ENCODE measurements at regions not wholly inside any gene's neighbourhood (a gene's known extent, or its start where the extent isn't known, plus 50 kb on each side); places are given as distances from the start of the nearest gene placed in this dataset.
A peak's percentile ranks its signal among the peaks of the same experiment; 100 is the strongest.

DNA sequence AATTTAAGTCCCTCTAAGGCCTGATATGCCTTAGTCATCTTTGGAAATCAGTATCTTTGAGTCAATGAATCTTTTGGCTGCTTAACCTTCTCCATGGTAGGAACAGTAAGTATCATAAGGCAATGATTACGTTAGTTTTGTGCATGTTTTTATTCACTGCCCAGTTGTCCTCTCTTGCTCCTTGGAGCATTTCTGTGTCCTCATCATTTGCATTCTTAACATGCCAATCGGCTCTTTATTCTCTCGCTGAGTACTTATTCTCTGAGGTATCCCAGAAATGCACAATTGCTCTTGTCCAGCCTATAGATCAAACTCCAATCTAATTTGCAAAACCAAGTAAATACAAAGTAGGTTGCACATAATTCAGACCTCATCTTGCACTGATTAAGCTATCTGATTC, 405.0 kb upstream of the IL12A start:
- no peak for TF ChIP-seq CTCF (IDR thresholded peaks at IDR 0.05; ENCODE audit: control insufficient read depth, insufficient read depth, low read depth, low read length, missing control alignments)
- DNase-seq (ENCODE audit: low read depth): no peak
- H3K4me3 ChIP-seq (ENCODE audit: control insufficient read depth, low read depth, low read length): no peak overlapping the region

GRCh38 chr3:159584421-159584820, 404.2 kb upstream of the IL12A start:
- no peak overlapping the region for H3K4me3 ChIP-seq (ENCODE audit: control insufficient read depth, low read depth, low read length)
- DNase-seq (ENCODE audit: low read depth): no peak
- TF ChIP-seq CTCF (IDR thresholded peaks at IDR 0.05; ENCODE audit: control insufficient read depth, insufficient read depth, low read depth, low read length, missing control alignments): no peak

DNA sequence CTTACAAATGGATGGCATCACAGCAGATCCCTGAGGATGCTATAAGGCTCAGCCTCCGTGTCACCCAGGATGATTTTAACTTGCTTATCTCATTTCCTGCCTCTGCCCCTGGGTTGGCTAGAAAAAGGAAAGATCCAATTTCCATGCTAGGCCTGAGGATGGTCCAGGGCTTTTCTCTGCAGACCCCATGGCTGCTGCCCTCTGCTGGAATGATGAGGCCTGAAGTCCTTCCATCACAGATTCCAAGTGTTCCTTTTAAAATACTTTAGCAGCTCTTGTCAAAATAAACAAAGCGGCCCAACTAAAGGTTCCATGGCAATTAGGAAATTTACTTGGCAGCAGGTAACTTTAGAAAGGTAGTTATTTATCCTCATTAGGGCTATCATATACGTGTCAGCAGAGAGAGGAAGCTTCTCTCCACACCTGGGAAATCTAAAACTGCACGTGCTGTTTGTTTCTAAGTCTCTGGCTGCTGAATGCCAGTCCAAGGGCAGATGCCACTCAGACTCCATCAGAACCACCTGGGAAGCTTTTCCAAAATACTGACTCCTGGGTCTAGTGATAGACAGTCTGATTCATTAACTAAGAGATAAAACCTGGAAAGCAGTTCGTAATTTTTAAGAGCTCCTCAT, 401.9 kb upstream of the IL12A start:
- no peak for DNase-seq (ENCODE audit: low read depth)
- peak; percentile 72 for TF ChIP-seq CTCF (IDR thresholded peaks at IDR 0.05; ENCODE audit: control insufficient read depth, insufficient read depth, low read depth, low read length, missing control alignments)
- H3K4me3 ChIP-seq (ENCODE audit: control insufficient read depth, low read depth, low read length): no peak overlapping the region

- no peak for TF ChIP-seq CTCF (IDR thresholded peaks at IDR 0.05; ENCODE audit: control insufficient read depth, insufficient read depth, low read depth, low read length, missing control alignments)
- DNase-seq (ENCODE audit: low read depth): no peak
- no peak overlapping the region for H3K4me3 ChIP-seq (ENCODE audit: control insufficient read depth, low read depth, low read length)
Observed at GRCh38 chr3:159593927-159594605, 394.6 kb upstream of the IL12A start.

DNA sequence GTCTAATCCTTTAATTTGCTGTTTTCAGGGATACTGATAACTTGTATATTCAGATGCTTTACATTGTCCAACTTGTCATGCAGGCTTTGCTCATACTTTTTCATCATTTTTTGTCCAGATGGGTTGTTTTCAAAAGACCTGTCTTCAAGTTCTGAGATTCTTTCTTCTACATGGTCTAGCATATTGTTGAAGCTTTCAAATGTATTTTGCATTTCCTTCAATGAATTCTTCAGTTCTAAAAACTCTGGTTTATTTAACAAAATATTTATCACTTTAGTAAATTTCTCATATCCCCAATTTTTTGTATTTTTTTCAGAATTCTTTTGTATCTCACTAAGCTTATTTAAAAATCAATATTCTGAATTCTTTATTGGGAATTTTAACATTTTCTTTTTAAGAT, 388.3 kb upstream of the IL12A start:
- DNase-seq (ENCODE audit: low read depth): no peak
- no peak for TF ChIP-seq CTCF (IDR thresholded peaks at IDR 0.05; ENCODE audit: control insufficient read depth, insufficient read depth, low read depth, low read length, missing control alignments)
- no peak overlapping the region for H3K4me3 ChIP-seq (ENCODE audit: control insufficient read depth, low read depth, low read length)

GRCh38 chr3:159604151-159604581, 384.5 kb upstream of the IL12A start:
- no peak for TF ChIP-seq CTCF (IDR thresholded peaks at IDR 0.05; ENCODE audit: control insufficient read depth, insufficient read depth, low read depth, low read length, missing control alignments)
- no peak for DNase-seq (ENCODE audit: low read depth)
- H3K4me3 ChIP-seq (ENCODE audit: control insufficient read depth, low read depth, low read length): no peak overlapping the region
